ENCODE measurements at regions not wholly inside any gene's neighbourhood (a gene's known extent, or its start where the extent isn't known, plus 50 kb on each side); places are given as distances from the start of the nearest gene placed in this dataset.
"Not testable (repeated sequence)": the region's sequence is repeated elsewhere in the genome, so short reads cannot be mapped to it uniquely, and the experiment has no call there.

DNA sequence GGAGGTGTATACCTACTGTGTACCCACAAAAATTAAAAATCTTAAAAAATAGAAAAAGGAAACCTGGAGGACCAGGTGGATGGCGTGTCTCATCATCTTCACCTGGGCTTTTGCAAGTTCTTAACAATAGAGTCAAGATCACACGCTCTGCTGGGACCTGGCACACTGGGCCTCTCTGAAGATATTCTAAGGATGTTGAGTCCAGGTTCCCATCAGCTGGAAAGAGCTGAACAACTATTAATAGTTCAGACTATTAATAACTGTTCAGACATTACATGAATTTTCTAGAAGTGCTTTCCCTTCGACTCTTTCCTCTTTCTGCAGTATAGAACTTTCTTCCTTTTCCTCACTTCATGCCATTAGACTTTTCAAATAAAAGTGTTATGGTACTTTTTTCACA lies 320.2 kb upstream of the IL12A start:
- no peak for DNase-seq

GRCh38 chr3:159668990-159669476 lies 319.6 kb upstream of the IL12A start:
- no peak for DNase-seq

- DNase-seq = no peak
Measured at GRCh38 chr3:159669766-159670165, 318.9 kb upstream of the IL12A start.

GRCh38 chr3:159672728-159673688 lies 315.6 kb upstream of the IL12A start:
- DNase-seq = no peak

DNA sequence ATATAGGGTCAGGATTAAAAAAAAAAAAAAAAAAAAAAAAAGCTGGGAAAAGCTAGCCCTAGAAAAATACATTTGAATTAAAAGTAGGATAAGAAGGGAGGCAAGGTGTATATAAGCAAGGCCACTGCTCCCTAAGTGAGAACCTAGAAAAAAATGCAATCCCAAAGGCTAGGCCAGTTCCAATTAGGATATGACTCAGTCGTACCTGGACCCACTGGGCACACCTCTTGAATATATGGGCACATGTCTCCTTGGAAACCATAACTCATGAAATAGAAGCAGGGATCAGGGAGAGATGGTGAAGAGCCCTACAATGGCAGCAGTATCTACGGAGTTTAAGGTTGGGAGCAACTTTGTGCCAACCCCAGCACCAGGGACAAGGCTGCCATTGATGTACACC lies 314.1 kb upstream of the IL12A start:
- no peak for DNase-seq

DNA sequence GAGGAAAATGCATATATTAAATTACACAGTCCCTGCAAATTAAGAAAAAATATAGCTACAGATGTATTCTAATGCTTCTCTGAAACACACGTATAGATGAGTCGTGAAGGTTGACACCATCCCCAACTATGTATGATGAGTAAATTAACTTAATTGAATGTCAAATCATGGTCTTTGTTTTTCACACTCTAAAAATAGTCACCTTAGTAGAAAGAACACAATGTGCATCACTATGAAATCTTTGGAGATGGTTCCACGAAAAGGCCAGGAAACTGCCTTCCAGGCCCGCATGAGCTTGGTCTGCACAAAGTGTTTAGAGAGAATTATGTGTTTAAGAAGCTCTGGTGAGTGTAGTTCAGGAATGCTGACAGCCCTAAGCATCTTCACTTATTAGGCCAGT lies 313.4 kb upstream of the IL12A start:
- no peak for DNase-seq

DNA sequence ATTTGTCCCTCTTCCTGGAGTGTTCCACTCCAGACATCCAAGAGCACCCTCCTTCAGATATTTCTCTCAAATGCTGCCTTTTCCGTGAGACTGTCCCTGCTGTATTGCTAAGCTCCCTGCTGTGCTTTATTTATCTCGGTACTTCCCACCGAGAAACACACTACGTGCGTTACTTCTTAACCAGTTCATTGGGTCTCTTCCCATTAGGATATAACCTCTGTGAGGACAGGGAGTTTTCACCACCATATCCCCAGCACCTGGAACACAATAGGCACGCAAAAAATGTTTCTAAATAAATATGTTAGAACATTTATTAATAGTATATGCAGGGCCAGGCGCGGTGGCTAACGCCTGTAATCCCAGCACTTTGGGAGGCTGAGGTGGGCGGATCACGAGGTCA lies 308.7 kb upstream of the IL12A start:
- DNase-seq = no peak

DNA sequence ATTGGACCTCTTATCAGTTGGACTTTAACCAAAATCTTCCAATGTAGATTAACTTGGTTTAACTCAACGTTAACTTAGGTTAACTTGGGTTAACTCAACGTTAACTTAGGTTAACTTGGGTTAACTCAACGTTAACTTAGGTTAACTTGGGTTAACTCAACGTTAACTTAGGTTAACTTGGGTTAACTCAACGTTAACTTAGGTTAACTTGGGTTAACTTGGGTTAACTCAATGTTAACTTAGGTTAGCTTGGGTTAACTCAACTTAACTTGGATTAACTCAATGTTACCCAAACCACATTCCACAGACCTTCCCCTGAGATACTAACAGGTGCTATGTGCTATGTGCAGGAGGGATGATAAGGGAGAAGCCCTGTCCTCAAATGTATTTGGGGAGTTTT lies 306.9 kb upstream of the IL12A start:
- DNase-seq = not testable (repeated sequence)

DNA sequence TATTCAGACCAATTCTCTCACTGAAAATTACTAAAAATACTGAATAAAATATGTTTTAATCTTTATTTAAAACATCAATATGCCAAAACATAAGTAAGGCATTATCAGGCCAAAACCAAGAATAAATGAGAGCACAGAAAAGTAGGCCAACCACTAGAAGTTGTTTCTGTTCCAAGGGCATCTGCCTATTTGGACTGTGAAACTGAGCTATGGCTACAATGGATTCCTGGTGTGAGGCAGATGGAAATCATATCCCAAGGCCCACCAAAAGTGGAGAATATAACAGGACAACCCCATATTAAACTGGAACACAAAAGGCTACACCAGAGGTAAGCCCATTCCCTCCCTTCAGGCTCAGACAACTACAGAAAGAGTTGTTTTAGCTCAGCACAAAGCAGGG lies 302.8 kb upstream of the IL12A start:
- no peak for DNase-seq

GRCh38 chr3:159693226-159693625 lies 295.4 kb upstream of the IL12A start:
- DNase-seq = no peak

- DNase-seq = no peak
Measured at GRCh38 chr3:159711560-159712333, 276.9 kb upstream of the IL12A start.

DNA sequence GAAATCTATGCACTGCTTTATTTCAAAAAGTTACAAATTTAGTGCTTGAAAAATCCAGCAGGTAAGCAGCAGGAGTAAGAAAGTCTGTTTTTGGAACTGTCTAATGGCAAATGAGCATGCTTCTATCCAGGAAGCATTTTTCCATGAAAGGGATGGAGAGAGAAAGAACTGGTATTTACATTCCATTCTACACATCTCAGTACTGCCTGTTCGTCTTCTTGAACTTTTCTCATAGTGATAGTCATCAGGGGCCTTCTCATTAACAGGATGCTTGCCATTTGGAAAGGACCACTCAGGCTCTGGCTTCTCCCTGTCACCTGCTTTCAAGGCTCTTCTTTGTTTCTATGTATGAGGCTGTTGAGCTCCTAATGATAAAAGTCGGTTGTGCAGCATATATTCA lies 267.3 kb upstream of the IL12A start:
- no peak for DNase-seq

- DNase-seq = no peak
Measured at GRCh38 chr3:159723295-159723694, 265.3 kb upstream of the IL12A start.

DNA sequence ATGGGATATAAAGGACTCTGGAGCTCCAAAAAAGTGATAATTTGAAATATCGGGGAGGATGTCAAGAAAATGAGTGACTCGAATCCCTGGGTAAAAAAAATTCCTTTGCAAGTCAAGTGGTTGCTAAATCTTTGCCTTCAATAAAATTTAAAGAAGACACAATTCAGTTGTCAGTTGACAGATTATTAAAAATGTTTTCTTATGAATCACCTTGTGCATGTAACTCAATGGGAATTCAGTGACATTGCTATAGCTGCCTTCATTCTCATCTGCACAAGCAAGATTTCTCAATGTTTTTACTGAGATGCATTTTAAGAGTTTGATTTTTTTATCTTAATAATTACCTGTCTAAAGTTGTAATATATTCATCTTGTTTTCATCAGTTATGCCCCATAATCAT lies 264.0 kb upstream of the IL12A start:
- no peak for DNase-seq

- DNase-seq = no peak
Measured at GRCh38 chr3:159726231-159726964, 262.2 kb upstream of the IL12A start.

DNA sequence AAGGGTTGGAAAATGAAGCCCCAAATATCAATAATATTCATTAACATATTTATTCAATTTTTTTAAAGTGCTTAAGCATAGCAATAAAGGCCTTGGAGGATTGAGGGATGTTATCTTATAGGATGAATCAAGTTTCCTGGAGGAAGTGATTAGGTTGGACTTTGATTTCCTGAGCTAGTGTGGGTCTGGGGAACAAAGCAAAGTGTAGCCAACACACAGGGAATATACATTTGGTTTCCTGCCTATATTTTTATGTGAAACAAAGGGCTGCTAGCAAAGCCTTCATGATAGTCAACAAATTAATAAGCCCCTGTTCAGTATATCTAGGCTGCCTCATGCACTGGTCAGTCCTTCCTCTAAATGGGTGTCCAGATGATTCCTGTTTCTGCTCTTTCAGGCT lies 261.1 kb upstream of the IL12A start:
- no peak for DNase-seq

DNA sequence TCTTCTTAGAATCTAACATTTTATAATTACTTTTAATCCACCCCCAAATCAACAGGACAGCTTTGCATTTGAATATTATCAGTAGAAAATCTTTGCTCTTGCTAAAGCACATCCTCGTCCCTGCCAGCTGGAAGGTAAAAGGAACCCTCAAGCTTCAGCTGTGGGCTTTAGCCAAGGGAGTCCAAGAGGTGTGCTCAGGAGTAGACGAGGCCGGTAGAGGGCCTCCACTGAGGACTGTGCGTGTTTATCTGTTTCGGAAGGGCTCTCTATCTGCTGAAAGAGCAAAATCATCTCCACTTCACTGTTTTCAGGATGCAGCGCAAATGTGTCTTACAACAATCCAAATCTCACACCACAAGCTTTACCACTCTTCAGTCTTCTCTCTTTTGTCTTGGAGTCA lies 257.4 kb upstream of the IL12A start:
- no peak for DNase-seq

GRCh38 chr3:159732172-159733111 lies 256.2 kb upstream of the IL12A start:
- no peak for DNase-seq

DNA sequence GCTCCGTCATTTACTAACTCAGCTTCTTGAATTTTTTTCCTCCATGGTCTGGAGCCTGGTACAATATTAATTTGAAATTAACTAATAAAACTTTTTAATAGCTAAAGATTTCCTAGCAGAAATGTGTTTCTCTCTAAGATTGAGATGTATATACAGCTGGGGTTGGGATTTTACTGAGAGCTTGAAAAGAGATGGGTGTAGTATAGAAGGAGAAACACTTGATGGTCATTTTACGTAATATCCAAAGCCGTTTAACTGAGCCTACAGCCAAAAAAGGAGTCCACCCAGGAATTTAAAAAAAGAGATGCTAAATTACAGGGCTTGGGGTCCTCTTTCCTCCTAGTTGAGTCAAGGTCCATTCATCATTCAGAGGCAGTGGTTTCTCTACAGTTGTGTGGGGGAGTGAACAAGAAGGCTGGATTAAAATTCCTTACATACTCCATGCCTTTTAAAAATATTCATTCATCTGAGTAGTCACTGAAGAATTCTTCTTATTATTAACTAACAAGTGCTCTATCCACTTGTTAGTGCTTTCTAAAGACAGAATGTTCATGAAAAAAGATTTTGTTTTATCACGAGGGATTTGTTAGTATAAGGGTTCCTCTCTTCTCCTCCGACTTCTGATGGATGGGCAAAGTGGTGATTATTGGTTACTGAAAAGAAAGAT lies 255.3 kb upstream of the IL12A start:
- DNase-seq = no peak

DNA sequence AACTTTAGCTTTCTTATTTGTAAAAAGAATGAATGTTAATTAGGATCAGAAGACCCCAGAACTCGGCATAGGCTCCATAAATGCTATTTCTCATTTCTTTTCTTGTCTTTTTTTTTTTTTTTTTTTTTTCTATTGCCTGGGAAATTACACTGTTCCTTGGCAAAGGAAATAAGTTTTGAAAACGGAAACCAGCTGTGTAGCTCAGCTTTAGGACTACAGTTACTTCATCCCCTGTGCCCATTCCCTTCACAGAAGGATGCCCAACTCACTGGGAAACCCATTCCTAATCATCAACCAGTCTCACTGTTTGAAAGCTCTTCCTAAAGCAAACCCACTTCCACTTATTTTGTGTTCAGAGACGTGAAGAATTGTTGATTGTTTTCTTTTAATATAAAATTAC lies 254.0 kb upstream of the IL12A start:
- no peak for DNase-seq

DNA sequence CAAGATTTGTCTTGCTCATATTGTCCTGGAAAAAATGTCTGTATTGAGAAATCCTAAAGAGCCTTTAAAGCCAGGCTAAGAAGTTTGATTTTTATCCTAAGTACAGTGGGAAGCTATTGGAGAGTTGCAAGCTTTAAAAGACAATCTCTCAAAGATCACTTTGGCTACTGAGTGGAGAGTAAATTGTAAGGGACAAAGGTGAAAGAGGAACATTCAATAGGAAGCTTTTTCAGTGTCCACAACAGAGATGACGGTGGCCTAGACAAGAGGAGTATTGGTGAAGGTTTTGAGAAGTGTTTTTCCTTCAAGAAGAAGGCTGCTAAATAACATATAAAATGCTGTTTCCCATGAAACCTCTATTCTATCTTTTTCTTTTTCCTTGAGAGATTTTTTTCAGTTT lies 249.5 kb upstream of the IL12A start:
- DNase-seq = no peak

Measured in T-helper 1 cell (primary cell).